HG03439 (cell line): ENCODE measurements at regions not wholly inside any gene's neighbourhood (a gene's known extent, or its start where the extent isn't known, plus 50 kb on each side); places are given as distances from the start of the nearest gene placed in this dataset.
"Not testable (repeated sequence)": the region's sequence is repeated elsewhere in the genome, so short reads cannot be mapped to it uniquely, and the experiment has no call there.

Experiments
- ATAC-seq: cut with Tn5 transposase; IDR thresholded peaks from one replicate; pipeline ENCODE4 v1.9.1; 2021; ENCODE audit warnings: mild to moderate bottlenecking, moderate library complexity; ENCODE audit not compliant: unreplicated experiment

DNA sequence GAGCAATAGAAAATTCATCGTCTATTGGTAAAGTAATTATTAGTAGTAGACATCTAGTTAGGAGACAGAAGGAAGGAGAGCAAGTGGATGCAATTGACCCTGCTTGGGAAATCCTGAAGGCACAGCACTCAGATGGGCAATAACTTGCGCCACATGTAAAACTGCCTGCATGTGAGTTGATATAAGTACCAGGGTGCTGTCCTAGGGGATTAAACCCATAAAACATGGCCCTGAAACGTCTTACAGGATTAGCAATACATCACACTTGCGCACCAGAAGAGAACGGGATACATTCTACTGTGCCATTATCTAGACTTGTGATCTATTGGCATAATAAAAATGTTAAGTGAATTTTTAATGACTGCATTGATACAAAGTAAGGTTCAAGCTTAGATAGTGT, 277.5 kb upstream of the LYPLAL1 start:
- ATAC-seq, result no peak

DNA sequence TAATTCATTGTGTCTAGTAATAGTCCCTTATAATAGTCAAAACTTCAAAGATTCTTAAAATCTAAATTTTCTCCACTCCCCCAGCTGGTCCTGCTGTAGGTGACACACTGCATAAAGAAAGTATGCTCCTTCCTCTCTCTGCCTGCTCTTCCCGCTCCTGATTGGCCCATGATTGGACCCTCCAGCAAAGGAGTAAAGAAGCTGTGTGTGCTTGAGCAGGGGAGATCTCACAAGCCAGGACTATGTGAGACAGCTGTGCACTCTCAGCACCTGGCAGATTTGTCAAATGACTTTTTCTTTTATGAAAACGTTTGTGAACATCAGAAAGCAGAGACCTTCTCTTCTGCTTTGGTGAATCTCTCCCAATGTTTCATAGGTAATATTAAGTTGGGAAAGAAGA, 274.8 kb upstream of the LYPLAL1 start:
- no peak for ATAC-seq

DNA sequence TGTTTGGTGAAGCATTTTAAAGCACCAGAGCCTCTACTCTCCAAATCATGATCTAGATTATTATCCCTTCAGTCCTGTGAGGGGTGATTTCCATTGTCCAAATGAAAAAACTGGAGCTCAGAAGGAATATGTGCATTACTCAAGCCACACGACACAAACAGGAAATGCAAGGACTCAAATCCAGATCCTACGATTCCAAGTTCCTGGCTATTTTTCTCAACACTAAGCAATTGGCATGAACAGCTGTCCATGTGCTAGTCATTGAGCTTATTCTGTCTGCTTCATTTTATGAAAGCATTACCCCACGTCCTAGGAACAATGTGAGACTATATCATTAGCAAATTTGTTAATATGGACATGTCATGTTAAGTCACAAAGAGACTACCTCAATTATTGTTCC, 273.1 kb upstream of the LYPLAL1 start:
- ATAC-seq, result no peak

DNA sequence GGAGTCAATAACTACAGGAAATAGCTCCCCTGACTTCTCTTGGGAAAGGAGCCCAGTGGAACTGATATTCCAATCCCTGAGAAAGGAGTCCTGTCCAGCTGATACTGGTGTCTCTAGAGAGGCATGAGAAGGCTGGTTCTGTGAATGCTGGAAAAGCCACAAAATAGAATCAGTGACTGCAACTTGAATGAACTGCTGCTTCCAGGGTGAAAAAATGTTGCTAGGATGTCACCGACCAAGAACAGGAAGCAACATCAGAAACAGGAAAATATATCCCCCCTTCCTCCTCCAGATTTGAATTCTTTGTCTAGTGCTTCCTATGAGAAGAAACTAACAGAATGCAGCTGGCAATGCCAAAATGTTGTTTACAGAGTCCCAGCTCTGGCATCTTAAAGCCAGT, 269.3 kb upstream of the LYPLAL1 start:
- ATAC-seq, result no peak

DNA sequence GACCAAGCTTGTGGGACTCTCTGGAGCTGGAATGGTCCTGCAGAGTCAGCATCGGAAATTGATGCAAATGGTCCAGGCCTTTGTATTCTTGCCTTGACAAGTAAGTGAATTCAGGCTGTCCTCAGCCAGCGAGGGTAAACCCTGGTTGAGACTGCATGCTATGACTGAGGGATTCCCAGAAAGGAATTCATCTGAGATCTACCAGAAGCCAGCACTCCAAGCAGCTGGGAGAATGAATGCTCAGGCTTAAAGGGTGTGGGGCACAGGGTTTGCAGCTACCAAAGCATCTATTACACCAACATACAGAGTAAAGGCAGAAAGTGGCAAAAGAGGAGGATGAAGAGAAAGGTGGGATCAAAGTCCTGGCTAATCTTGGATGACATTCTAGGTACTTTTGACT, 257.0 kb upstream of the LYPLAL1 start:
- no peak for ATAC-seq

DNA sequence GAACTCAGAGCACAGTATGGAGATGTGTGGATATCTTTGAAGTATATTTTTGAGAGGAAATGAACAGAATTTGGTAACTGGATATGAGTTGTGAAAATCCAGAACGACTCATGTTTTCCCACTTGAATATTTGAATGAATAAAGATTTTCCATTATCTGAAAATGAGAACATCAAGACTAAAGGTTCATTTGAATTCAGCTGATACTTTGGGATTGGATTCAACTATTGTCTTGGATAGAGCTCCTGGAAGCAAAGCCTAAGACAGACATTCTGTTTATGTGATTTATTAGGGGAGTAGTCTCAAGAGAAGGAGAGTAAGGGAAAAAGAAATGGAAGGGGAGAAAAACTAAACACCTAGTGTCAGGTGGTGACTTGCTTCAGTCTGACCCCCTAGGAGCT, 256.0 kb upstream of the LYPLAL1 start:
- ATAC-seq, result no peak

DNA sequence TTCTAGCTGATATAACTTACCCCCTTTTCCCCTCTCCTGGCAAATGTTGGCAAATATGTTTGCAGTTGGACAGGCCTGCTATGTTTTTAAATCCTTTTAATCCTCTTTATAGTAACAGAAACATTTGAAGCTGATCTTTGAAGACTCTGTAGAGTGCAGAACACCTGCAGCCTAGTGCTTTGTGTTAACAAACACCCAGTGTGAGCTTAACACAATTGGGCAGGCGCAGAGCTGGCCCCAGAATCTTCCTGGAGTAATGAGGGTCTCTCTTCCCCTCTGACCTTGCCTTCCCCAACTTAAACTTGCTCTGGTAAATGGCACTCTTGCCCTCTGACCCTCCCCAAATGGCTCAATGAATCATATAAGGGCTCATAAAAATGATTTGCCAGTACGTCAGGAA, 247.9 kb upstream of the LYPLAL1 start:
- ATAC-seq, result no peak

DNA sequence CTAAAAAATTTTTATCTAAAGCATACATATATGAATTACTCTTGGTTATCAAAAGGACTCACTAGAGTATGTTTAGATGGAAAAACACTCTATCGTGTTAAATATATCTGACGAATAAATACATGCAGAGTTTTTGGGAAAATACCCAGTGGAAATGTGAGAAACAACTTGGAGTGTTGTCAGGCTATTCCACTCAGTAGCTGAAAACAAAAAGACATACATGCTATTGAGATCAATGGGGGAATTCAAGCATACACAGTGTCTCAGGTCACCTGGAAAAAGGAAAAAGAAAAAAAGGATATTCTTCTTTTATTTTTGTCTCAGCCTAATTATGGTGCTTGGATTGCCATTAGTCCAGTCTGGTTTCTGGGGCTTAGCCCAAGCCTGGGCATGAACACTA, 247.0 kb upstream of the LYPLAL1 start:
- ATAC-seq, result no peak

DNA sequence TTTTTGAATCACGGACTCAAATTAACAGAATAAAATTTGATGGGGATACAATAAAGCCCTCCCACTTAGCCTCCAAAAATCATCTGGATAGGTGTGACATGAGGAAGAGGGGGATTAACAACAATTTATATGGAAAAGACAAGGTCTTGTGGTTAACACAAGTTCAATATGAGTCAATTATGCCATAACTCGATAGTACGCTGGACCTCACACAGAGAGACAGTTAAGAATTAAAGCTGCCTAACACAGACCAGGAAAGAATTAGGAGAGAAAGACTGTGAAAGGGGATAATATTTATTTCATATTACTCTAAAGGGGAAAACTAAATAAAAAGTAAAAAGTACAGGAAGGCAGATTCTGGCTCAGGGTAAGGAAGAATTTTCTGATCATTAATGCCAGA, 243.7 kb upstream of the LYPLAL1 start:
- no peak for ATAC-seq

DNA sequence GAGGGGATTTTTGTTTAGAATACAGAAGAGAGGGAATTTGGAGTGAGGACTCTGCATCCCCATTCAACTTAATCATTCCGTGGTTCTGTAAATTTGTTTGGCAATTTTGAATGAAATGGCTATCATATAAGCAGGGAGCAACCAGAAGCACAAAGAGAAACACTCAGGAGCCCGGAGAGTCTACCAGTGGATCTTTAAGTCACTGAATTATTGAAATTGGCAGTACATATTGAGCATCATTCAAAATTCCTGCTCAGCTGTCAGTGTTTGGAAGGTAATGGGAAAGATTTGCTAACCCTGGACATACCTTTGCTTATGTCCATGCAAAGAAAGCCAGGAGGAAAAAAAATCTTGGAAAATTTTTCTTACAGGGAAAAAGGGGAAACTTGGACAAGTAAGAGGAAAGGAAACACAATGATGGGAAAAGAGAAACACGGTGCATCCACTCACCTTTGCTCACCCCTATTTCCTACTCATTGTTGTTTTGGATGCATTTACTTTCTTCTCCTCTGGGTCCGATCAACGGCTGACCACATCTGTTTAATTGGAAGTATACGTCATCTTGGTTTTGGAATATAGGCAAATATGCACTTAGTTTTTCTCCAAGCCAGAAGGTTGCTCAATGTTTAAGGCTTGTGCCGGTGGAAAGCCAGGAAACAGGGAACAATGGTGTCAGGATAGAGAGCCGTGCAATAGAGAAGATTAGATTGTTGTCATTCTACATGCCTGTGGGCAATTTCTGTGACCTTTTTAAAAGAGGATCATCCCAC, 243.0 kb upstream of the LYPLAL1 start:
- no peak for ATAC-seq

DNA sequence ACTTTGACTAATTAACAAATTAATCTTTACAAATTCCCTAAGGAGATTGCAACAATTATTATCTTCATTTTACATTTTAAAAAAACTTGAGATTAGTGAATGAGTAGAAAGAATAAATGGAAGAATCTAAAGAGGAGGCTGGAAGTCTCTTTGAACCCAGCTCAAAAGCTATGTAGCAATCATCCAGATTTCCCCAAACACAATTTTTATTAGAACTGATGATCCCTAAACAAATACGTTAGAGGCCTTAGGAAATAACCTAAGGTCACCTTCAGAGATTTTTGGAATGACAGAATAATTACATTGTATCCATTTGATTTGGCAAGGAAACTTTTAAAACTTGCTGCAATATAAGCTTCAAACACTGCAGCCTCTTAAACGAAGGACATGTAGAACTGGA, 242.4 kb upstream of the LYPLAL1 start:
- ATAC-seq, result no peak

DNA sequence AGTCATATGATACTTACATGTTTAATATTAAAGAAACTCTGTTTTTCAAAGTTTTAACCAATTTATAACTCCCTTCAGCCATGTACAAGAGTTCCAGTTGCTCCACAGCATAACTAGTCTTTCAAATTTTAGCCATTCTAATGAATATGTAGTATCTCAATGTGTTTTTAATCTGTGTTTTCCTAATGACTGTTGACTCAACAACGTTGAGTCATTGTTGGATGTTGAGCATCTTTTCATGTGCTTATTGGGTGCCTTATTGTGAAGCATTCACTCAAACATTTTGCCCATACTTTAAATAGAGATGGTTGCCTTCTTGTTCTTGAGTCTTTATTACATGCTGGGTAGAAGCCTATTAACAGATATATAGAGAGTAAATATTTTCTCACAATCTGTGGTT, 240.2 kb upstream of the LYPLAL1 start:
- no peak for ATAC-seq

DNA sequence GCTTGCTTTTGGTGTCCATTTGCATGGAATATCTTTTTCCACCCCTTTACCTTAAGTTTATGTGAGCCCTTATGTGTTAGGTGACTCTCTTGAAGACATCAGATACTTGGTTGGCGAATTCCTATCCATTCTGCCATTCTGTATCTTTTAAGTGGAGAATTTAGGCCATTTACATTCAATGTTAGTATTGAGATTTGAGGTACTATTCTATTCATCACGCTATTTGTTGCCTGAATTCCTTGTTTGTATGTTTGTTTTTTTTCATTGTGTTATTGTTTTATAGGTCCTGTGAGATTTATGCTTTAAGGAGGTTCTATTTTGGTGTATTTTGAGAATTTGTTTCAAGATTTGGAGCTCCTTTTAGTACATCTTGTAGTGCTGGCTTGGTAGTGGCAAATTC, 238.3 kb upstream of the LYPLAL1 start:
- ATAC-seq, result not testable (repeated sequence)

DNA sequence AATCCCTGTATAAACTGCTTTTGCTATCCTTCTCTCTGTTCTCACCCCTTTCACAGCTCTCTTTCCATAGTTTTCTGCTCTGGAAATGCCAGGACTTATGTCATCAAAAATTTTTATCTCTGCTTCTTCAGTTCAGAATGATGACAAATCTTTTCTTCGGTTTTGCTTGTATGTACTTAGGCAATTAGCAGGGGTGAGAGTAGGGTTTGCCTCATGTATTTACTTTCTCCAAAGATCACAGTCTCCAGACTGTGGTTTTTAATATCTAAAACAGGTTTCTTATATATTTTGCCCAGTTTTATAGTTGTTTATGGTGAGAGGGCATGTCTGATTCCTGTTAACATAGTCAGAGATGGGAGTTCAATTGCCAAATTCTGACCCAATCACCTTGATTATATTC, 235.4 kb upstream of the LYPLAL1 start:
- no peak for ATAC-seq

DNA sequence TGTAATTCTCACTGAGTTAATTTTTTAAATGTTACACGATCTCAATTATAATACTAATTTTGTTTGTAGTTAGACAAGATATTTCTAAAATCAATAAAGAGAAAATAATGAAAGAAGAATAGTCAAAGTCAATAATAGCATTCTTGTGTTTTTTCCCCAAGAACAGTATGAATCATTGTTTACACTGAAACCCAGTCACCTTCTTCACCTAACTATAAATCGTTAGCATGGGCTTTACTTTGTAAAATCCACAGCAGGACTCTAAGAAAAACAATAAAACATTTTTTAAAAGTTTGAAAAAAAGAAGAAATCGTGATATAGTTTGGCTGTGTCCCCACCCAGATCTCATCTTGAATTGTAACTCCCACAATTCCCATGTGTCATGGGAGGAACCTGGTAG, 234.6 kb upstream of the LYPLAL1 start:
- ATAC-seq, result no peak

DNA sequence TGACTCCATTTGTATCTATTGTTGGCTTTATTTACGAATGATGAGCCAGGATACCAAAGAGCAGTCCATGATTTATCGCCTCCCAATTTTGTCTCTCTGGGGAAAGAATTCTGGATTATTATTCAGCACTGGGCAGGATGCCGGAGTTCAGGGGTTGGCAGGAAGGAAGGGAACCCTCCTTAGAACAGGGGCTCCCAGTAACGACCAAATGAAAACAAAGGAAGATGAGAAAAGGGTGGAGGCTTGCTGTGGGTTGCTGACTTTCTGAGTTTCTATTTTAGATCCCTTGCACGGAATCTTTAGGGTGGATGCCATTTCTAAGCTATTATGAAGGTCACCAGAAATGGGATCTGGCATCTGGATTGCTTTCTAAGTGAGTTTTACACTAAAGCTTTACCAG, 231.2 kb upstream of the LYPLAL1 start:
- ATAC-seq, result no peak

DNA sequence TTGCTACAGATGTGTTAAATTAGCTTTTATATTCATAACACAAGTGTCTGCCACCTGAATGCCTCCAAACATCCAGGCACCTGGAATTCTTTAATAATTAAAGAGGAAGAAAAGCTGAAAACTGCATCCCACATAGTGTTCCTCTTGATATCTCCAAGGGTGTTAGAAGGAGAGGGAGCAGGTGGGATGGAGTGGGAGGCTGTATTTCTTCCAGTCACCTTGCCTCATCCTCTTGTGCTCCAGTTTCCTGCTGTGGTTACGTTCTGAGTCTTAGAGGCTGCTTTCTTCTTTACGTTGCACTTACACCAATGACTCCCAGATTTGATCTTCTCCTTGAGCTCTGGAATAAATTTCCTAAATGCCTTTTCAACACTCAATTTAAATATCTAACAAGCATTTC, 230.3 kb upstream of the LYPLAL1 start:
- ATAC-seq, result no peak

DNA sequence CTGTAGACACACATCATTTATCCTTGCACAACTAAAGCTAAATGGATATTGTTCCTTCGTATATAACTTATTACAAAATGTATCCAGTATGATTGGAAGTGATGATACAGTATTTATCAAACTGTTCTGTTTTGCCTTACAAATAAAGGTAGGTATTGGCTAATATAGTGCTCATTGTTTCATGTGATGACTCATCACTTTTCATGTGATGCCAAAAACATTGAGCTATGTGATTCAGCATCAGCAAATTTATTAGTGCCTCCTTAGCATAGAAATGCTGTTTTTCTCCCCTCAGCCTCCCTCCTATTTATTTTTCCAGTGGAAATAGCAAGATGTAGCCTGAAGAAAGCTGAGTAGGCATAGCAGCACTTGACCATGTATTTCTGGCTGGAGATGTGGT, 228.6 kb upstream of the LYPLAL1 start:
- ATAC-seq, result no peak

DNA sequence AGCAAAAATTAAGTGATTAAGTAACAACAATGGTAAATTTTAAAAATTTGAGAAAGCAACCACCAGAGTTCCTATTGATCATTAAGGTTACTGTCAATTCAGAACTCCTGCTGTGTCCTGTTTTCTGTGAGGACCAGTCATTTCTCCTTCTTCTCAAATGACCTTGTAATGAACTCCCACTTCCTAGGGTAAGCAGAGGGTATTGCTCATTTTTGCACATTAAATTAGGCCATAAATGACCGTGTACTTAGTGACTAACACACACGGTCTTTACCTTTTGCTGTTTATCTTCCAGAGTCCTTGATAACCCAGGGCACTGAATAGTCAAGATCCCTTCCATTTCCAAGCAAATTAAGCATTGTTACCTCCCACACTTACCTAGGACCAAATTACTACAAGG, 227.5 kb upstream of the LYPLAL1 start:
- no peak for ATAC-seq

DNA sequence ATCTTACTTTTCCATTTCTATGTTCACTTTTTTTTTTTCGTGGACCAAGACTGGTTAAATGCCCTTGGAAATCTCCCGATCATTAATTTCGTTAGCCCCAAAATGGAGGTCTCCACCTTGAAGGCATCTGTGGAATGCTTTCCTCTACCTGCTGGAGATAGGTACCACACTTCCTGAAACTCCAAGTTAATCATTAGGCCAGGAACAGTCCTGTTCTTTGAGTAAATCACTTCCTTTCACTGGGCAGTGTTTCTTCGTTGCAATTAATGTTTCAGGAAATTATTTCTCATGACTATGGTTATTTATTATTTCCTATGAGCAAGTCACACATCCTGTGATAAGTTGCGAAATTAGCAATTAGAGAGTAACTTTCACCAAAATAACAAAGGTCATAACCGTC, 225.2 kb upstream of the LYPLAL1 start:
- no peak for ATAC-seq

DNA sequence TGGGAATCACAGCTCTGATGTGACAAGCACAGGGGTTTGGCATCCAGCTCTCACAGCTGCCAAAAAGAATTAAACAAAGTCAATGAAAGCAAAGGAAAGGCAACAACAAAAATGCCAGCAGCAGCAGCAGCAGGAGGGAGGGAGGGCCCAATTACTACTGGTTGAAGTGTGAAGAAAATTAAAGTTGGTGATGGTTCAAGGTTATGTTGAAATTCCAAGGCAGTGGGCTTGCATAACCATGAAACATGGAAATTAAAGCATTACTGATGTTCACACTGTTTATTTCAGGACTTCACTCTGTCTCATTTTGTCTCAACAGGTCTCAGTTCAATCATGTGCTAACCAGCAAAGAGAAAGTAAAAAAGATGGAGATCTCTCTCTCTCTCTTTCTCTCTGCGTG, 220.3 kb upstream of the LYPLAL1 start:
- no peak for ATAC-seq

DNA sequence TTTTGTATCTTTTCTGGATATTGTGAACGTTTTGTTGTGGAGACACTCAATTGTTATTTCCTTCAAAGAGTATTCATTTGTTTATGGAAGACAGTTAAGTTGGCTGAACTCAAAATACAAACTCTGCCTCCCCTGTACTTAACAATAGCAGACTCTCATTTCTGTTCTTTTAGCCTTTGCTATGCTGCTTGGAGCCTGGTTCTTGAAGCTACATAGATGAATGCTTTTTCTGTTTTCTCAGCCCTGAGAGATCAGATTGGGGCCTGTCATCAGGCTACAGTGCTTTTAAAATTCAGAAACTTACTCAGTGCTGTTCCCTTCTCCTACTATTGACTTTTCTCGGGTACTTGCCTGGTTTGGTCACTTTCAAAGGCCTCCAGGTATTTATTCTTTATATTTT, 215.7 kb upstream of the LYPLAL1 start:
- ATAC-seq, result no peak

DNA sequence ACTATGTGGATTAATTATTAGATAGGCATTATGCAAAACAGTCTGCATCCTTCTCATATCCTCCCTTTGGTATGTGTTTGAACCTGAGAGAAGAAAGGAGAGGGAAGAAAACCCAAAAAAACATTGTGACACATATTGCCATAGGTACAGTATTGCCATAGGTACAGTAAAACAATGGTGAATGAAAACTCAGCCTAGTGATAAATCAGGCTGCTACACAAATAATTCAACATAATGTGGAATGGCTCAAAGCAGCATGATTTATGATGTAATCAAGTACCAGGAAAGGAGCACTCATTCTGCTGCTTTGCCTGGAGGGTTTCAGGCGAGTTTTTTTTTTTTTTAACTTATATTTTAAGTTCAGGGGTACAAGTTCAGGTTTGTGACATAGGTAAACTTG, 213.9 kb upstream of the LYPLAL1 start:
- ATAC-seq, result no peak
